ENCODE measurements at regions not wholly inside any gene's neighbourhood (a gene's known extent, or its start where the extent isn't known, plus 50 kb on each side); places are given as distances from the start of the nearest gene placed in this dataset.

- H3K4me1 ChIP-seq, result no peaks in the 10 kb centered on the region
- no peaks in the 10 kb centered on the region for H3K27me3 ChIP-seq
- H3K36me3 ChIP-seq, result no peaks in the 10 kb centered on the region
- ATAC-seq (no peak), DNase-seq (no peak)
- in situ Hi-C loops (cut with MboI; ENCODE audit: low sequenced_read_pairs in 4 of 4), result no loop called here
- no peaks in the 10 kb centered on the region for H3K9me3 ChIP-seq
- no peak overlapping the region for H3K4me3 ChIP-seq
- intact Hi-C loops (cut with DNase I; ENCODE audit: low total_unique reads), result no loop called here
- no peak for TF ChIP-seq POLR2A (IDR thresholded peaks at IDR 0.05)
- no peak for TF ChIP-seq CTCF (IDR thresholded peaks at IDR 0.05 in 4 of 5, conservative IDR thresholded peaks at IDR 0.05 in 1 of 5)
- no peak overlapping the region for H3K27ac ChIP-seq
Observed at GRCh38 chr7:121490309-121490708, 94.2 kb upstream of the FAM3C start.

GRCh38 chr7:121489440-121489839 is 93.3 kb upstream of the FAM3C start:
- in situ Hi-C loops (cut with MboI; ENCODE audit: low sequenced_read_pairs in 4 of 4), result no loop called here
- Histone ChIP-seq H3K36me3 (no peaks in the 10 kb centered on the region), H3K27me3 (no peaks in the 10 kb centered on the region), H3K4me3 (no peak overlapping the region), H3K4me1 (no peaks in the 10 kb centered on the region), H3K9me3 (no peaks in the 10 kb centered on the region), H3K27ac (no peak overlapping the region)
- DNase-seq (no peak), ATAC-seq (no peak)
- intact Hi-C loops (cut with DNase I; ENCODE audit: low total_unique reads), result no loop called here
- no peak for TF ChIP-seq POLR2A (IDR thresholded peaks at IDR 0.05)
- no peak for TF ChIP-seq CTCF (IDR thresholded peaks at IDR 0.05 in 4 of 5, conservative IDR thresholded peaks at IDR 0.05 in 1 of 5)

- no peak for ATAC-seq
- Histone ChIP-seq H3K9me3 (no peaks in the 10 kb centered on the region), H3K27ac (no peak overlapping the region), H3K4me3 (no peak overlapping the region), H3K36me3 (no peaks in the 10 kb centered on the region), H3K4me1 (no peaks in the 10 kb centered on the region), H3K27me3 (no peaks in the 10 kb centered on the region)
- TF ChIP-seq POLR2A (IDR thresholded peaks at IDR 0.05), result no peak
- intact Hi-C loops (cut with DNase I; ENCODE audit: low total_unique reads) (no loop called here), in situ Hi-C loops (cut with MboI; ENCODE audit: low sequenced_read_pairs in 4 of 4) (no loop called here)
- DNase-seq, result no peak
Observed at GRCh38 chr7:121488111-121488650, 92.1 kb upstream of the FAM3C start.

- TF ChIP-seq CTCF (IDR thresholded peaks at IDR 0.05 in 4 of 5, conservative IDR thresholded peaks at IDR 0.05 in 1 of 5) (no peak), POLR2A (IDR thresholded peaks at IDR 0.05) (no peak)
- no peaks in the 10 kb centered on the region for H3K9me3 ChIP-seq
- H3K27ac ChIP-seq, result no peak overlapping the region
- H3K36me3 ChIP-seq, result no peaks in the 10 kb centered on the region
- DNase-seq (no peak), ATAC-seq (no peak)
- H3K27me3 ChIP-seq, result no peaks in the 10 kb centered on the region
- H3K4me1 ChIP-seq, result no peaks in the 10 kb centered on the region
- no peak overlapping the region for H3K4me3 ChIP-seq
- intact Hi-C loops (cut with DNase I; ENCODE audit: low total_unique reads), result no loop called here
- in situ Hi-C loops (cut with MboI; ENCODE audit: low sequenced_read_pairs in 4 of 4), result no loop called here
Observed at GRCh38 chr7:121486590-121486989, 90.5 kb upstream of the FAM3C start.

GRCh38 chr7:121485467-121486243 is 89.5 kb upstream of the FAM3C start:
- intact Hi-C loops (cut with DNase I; ENCODE audit: low total_unique reads), result no loop called here
- no peaks in the 10 kb centered on the region for H3K4me1 ChIP-seq
- H3K9me3 ChIP-seq, result no peaks in the 10 kb centered on the region
- no peak overlapping the region for H3K27ac ChIP-seq
- H3K36me3 ChIP-seq, result no peaks in the 10 kb centered on the region
- H3K4me3 ChIP-seq, result no peak overlapping the region
- H3K27me3 ChIP-seq, result no peaks in the 10 kb centered on the region
- peak in 1 of 2 donors; percentile 13 for DNase-seq
- no peak for ATAC-seq
- TF ChIP-seq CTCF (IDR thresholded peaks at IDR 0.05 in 4 of 5, conservative IDR thresholded peaks at IDR 0.05 in 1 of 5) (no peak), POLR2A (IDR thresholded peaks at IDR 0.05) (no peak)
- in situ Hi-C loops (cut with MboI; ENCODE audit: low sequenced_read_pairs in 4 of 4), result no loop called here

Measured in gastrocnemius medialis (tissue), 4 donors.